GM23248 (cell line): ENCODE measurements at regions not wholly inside any gene's neighbourhood (a gene's known extent, or its start where the extent isn't known, plus 50 kb on each side); places are given as distances from the start of the nearest gene placed in this dataset.

Source experiments
- DNase-seq: peaks from one replicate; pipeline ENCODE4 v3.0.0-alpha.2; 2015
- H2AFZ ChIP-seq: fragments of 200-600 bp; sonication (generic); 2 replicates; pipeline ENCODE4 v1.6.1; 2016; ENCODE audit warnings: antibody characterized with exemption
- H3F3A ChIP-seq: fragments of 200-600 bp; sonication (generic); 2 replicates; pipeline ENCODE4 v1.6.1; 2016; ENCODE audit warnings: mild to moderate bottlenecking, antibody characterized with exemption, mixed run types; ENCODE audit not compliant: insufficient read depth
- H3K27ac ChIP-seq: fragments of 200-600 bp; sonication (generic); 2 replicates; pipeline ENCODE4 v1.5.1; 2016; ENCODE audit warnings: mild to moderate bottlenecking
- H3K27me3 ChIP-seq: fragments of 200-600 bp; sonication (generic); replicated peaks from 2 replicates; pipeline ENCODE4 v1.6.1; 2016; ENCODE audit warnings: mild to moderate bottlenecking; ENCODE audit not compliant: insufficient read depth
- H3K36me3 ChIP-seq: fragments of 200-600 bp; sonication (generic); 2 replicates; pipeline ENCODE4 v1.6.1; 2016; ENCODE audit warnings: low read depth, mild to moderate bottlenecking
- H3K4me1 ChIP-seq: fragments of 200-600 bp; sonication (generic); 2 replicates; pipeline ENCODE4 v1.6.1; 2016; ENCODE audit warnings: mild to moderate bottlenecking; ENCODE audit not compliant: insufficient read depth
- H3K4me2 ChIP-seq: fragments of 200-600 bp; sonication (generic); one replicate; pipeline ENCODE4 v1.6.1; 2016; ENCODE audit warnings: mild to moderate bottlenecking; ENCODE audit not compliant: unreplicated experiment
- H3K4me3 ChIP-seq: fragments of 200-600 bp; sonication (generic); 2 replicates; pipeline ENCODE4 v1.5.1; 2016; ENCODE audit warnings: mild to moderate bottlenecking
- H3K79me2 ChIP-seq: fragments of 200-600 bp; sonication (generic); 2 replicates; pipeline ENCODE4 v1.6.1; 2016; ENCODE audit warnings: mild to moderate bottlenecking; ENCODE audit not compliant: insufficient read depth
- H3K9ac ChIP-seq: fragments of 200-600 bp; sonication (generic); 2 replicates; pipeline ENCODE4 v1.6.1; 2016; ENCODE audit warnings: mild to moderate bottlenecking
- H3K9me2 ChIP-seq: fragments of 200-600 bp; sonication (generic); 2 replicates; pipeline ENCODE4 v1.6.1; 2016; ENCODE audit warnings: mixed run types, mild to moderate bottlenecking, moderate library complexity; ENCODE audit not compliant: insufficient read depth
- H3K9me3 ChIP-seq: fragments of 200-600 bp; sonication (generic); one replicate; pipeline ENCODE4 v1.6.1; 2017; ENCODE audit warnings: low read depth
- H4K20me1 ChIP-seq: fragments of 200-600 bp; sonication (generic); 2 replicates; pipeline ENCODE4 v1.6.0; 2016; ENCODE audit not compliant: insufficient read depth
- EZH2 ChIP-seq: fragments of 200-600 bp; sonication (generic); IDR thresholded peaks from 2 replicates; pipeline ENCODE4 v1.6.1; 2018; ENCODE audit warnings: antibody characterized with exemption, mild to moderate bottlenecking; ENCODE audit not compliant: insufficient read depth, poor library complexity, severe bottlenecking
- EZH2phosphoT487 ChIP-seq: fragments of 200-600 bp; sonication (generic); IDR thresholded peaks from 2 replicates; pipeline ENCODE4 v1.6.1; 2018; ENCODE audit warnings: antibody characterized with exemption, moderate library complexity, mild to moderate bottlenecking, low read depth; ENCODE audit not compliant: insufficient read depth
- WGBS, 2 experiments: methylation state at CpG; one replicate each; pipeline ENCODE4 v1.1.6; 2015 to 2017; ENCODE audit warnings: low lambda C conversion rate in 2 of 2, low coverage in 1 of 2; ENCODE audit errors: missing lambda C conversion rate in 2 of 2; 5-methylcytosine and 5-hydroxymethylcytosine counted together
- in situ Hi-C: fragments of 300-500 bp; cut with MboI; formaldehyde crosslinking; loops from 2 replicates; pipeline ENCODE4 v1.15.0; 2020

GRCh38 chr5:125276096-125276495 lies 529.7 kb upstream of the ZNF608 start:
- no peak overlapping the region for H3K27ac ChIP-seq
- no peak overlapping the region for H3K4me2 ChIP-seq
- DNase-seq = no peak
- H4K20me1 ChIP-seq = no peaks in the 10 kb centered on the region
- H3K36me3 ChIP-seq = no peaks in the 10 kb centered on the region
- TF ChIP-seq EZH2phosphoT487 = no peak
- no peak for TF ChIP-seq EZH2
- in situ Hi-C loops = no loop called here
- 91 to 97% methylated on average over 2 of the region's 2 CpGs for WGBS, 2 experiments
- peaks cover 12% of the 10 kb centered on the region; the same call in 1 of the 2 replicates for H3F3A ChIP-seq
- H3K9me2 ChIP-seq = no peaks in the 10 kb centered on the region
- no peaks in the 10 kb centered on the region for H3K27me3 ChIP-seq
- peaks cover 18% of the 10 kb centered on the region for H3K4me1 ChIP-seq
- H3K9ac ChIP-seq = no peak overlapping the region
- no peak overlapping the region for H3K4me3 ChIP-seq
- H3K79me2 ChIP-seq = no peaks in the 10 kb centered on the region
- H3K9me3 ChIP-seq = no peaks in the 10 kb centered on the region
- H2AFZ ChIP-seq = no peak overlapping the region

GRCh38 chr5:125277494-125278154 lies 531.2 kb upstream of the ZNF608 start:
- H2AFZ ChIP-seq = no peak overlapping the region
- no peaks in the 10 kb centered on the region for H4K20me1 ChIP-seq
- peaks cover 12% of the 10 kb centered on the region; the same call in 1 of the 2 replicates for H3F3A ChIP-seq
- WGBS, 2 experiments = 52 to 56% methylated on average over 3 of the region's 3 CpGs
- no peak overlapping the region for H3K4me3 ChIP-seq
- H3K9me2 ChIP-seq = no peaks in the 10 kb centered on the region
- TF ChIP-seq EZH2 (no peak), EZH2phosphoT487 (no peak)
- H3K4me2 ChIP-seq = peak overlapping the region; percentile 35
- peaks cover 18% of the 10 kb centered on the region for H3K4me1 ChIP-seq
- no peaks in the 10 kb centered on the region for H3K9me3 ChIP-seq
- H3K79me2 ChIP-seq = no peaks in the 10 kb centered on the region
- peak; percentile 88 for DNase-seq
- H3K27ac ChIP-seq = peak overlapping the region; percentile 41
- H3K27me3 ChIP-seq = no peaks in the 10 kb centered on the region
- no peak overlapping the region for H3K9ac ChIP-seq
- in situ Hi-C loops = no loop called here
- no peaks in the 10 kb centered on the region for H3K36me3 ChIP-seq

- H3K27ac ChIP-seq = no peak overlapping the region
- 91 to 94% methylated on average over 2 of the region's 2 CpGs for WGBS, 2 experiments
Measured at GRCh38 chr5:125278711-125279110, 532.3 kb upstream of the ZNF608 start.

GRCh38 chr5:125281667-125282066 lies 535.2 kb upstream of the ZNF608 start:
- in situ Hi-C loops = no loop called here
- DNase-seq = no peak

More at GRCh38 chr5:125278711-125279110, 532.3 kb upstream of the ZNF608 start:
- no peak overlapping the region for H3K4me2 ChIP-seq
- TF ChIP-seq EZH2 (no peak), EZH2phosphoT487 (no peak)
- no peak overlapping the region for H3K4me3 ChIP-seq
- in situ Hi-C loops = no loop called here
- no peaks in the 10 kb centered on the region for H3K9me3 ChIP-seq
- no peaks in the 10 kb centered on the region for H3K27me3 ChIP-seq
- peaks cover 12% of the 10 kb centered on the region; the same call in 1 of the 2 replicates for H3F3A ChIP-seq
- H3K36me3 ChIP-seq = no peaks in the 10 kb centered on the region
- H3K79me2 ChIP-seq = no peaks in the 10 kb centered on the region
- no peaks in the 10 kb centered on the region for H3K9me2 ChIP-seq
- no peaks in the 10 kb centered on the region for H4K20me1 ChIP-seq
- peaks cover 18% of the 10 kb centered on the region for H3K4me1 ChIP-seq
- DNase-seq = no peak
- no peak overlapping the region for H3K9ac ChIP-seq
- H2AFZ ChIP-seq = no peak overlapping the region

GRCh38 chr5:125283372-125283771 lies 536.9 kb upstream of the ZNF608 start:
- Histone ChIP-seq H3K9ac (no peak overlapping the region), H3K9me3 (no peaks in the 10 kb centered on the region), H4K20me1 (no peaks in the 10 kb centered on the region), H3F3A (peaks cover under 1% of the 10 kb centered on the region; the same call in 1 of the 2 replicates), H3K4me1 (no peaks in the 10 kb centered on the region), H3K79me2 (no peaks in the 10 kb centered on the region), H3K4me3 (no peak overlapping the region), H2AFZ (no peak overlapping the region), H3K4me2 (no peak overlapping the region), H3K27me3 (no peaks in the 10 kb centered on the region), H3K9me2 (no peaks in the 10 kb centered on the region), H3K27ac (no peak overlapping the region), H3K36me3 (no peaks in the 10 kb centered on the region)
- in situ Hi-C loops = no loop called here
- TF ChIP-seq EZH2 = no peak
- no peak for TF ChIP-seq EZH2phosphoT487
- DNase-seq = no peak
- 78 to 82% methylated on average over 2 of the region's 2 CpGs for WGBS, 2 experiments

More at GRCh38 chr5:125281667-125282066, 535.2 kb upstream of the ZNF608 start:
- Histone ChIP-seq H3K4me1 (peaks cover 13% of the 10 kb centered on the region), H3K4me3 (no peak overlapping the region), H3K9ac (no peak overlapping the region), H3F3A (peaks cover 12% of the 10 kb centered on the region; the same call in 1 of the 2 replicates), H3K27ac (no peak overlapping the region), H3K9me3 (no peaks in the 10 kb centered on the region), H4K20me1 (no peaks in the 10 kb centered on the region), H3K27me3 (no peaks in the 10 kb centered on the region), H3K4me2 (no peak overlapping the region), H3K79me2 (no peaks in the 10 kb centered on the region), H3K36me3 (no peaks in the 10 kb centered on the region), H3K9me2 (no peaks in the 10 kb centered on the region), H2AFZ (no peak overlapping the region)
- TF ChIP-seq EZH2phosphoT487 (no peak), EZH2 (no peak)
